Ovary (tissue), 3 donors: ENCODE measurements at regions not wholly inside any gene's neighbourhood (a gene's known extent, or its start where the extent isn't known, plus 50 kb on each side); places are given as distances from the start of the nearest gene placed in this dataset.

Experiments used
- CTCF ChIP-seq, 3 donors: fragments of 450-650 bp in 2 of 3; fragments of 200-600 bp in 1 of 3; IDR thresholded peaks; one replicate each; pipeline versions ENCODE4 v1.5.1 to v1.8.0; 2016 to 2022; ENCODE audit warnings: antibody characterized with exemption in 3 of 3, mild to moderate bottlenecking in 1 of 3
- EP300 ChIP-seq: sonication (generic); formaldehyde crosslinking; IDR thresholded peaks from one replicate; pipeline ENCODE4 v1.6.1; 2017; ENCODE audit warnings: antibody characterized with exemption
- POLR2A ChIP-seq: fragments of 450-650 bp; IDR thresholded peaks from one replicate; pipeline ENCODE4 v1.6.1; 2017; ENCODE audit warnings: antibody characterized with exemption, mild to moderate bottlenecking, moderate library complexity
- donor health status: DM: no; HTN: no; CAD: no.

GRCh38 chr12:92606956-92607355, 95.8 kb upstream of the PLEKHG7 start:
- no peak for TF ChIP-seq CTCF (IDR thresholded peaks at IDR 0.05)
- no peak for TF ChIP-seq EP300
- no peak for TF ChIP-seq POLR2A
